ENCODE measurements at regions not wholly inside any gene's neighbourhood (a gene's known extent, or its start where the extent isn't known, plus 50 kb on each side); places are given as distances from the start of the nearest gene placed in this dataset.

GRCh38 chr7:24052572-24053260 is 231.3 kb upstream of the NPY start:
- intact Hi-C loops (cut with DNase I; ENCODE audit: low total_unique reads) = no loop called here
- Histone ChIP-seq H3K27ac (no peak overlapping the region), H3K36me3 (no peaks in the 10 kb centered on the region), H3K4me3 (no peak overlapping the region), H3K4me1 (no peaks in the 10 kb centered on the region), H3K27me3 (no peaks in the 10 kb centered on the region), H3K9me3 (no peaks in the 10 kb centered on the region)
- DNase-seq = no peak
- TF ChIP-seq CTCF (IDR thresholded peaks at IDR 0.05) = no peak

GRCh38 chr7:24054236-24054635 is 229.8 kb upstream of the NPY start:
- no peaks in the 10 kb centered on the region for H3K27me3 ChIP-seq
- H3K9me3 ChIP-seq = no peaks in the 10 kb centered on the region
- no peak overlapping the region for H3K4me3 ChIP-seq
- no peaks in the 10 kb centered on the region for H3K4me1 ChIP-seq
- H3K36me3 ChIP-seq = no peaks in the 10 kb centered on the region
- H3K27ac ChIP-seq = no peak overlapping the region
- TF ChIP-seq CTCF (IDR thresholded peaks at IDR 0.05) = no peak
- no peak for DNase-seq
- intact Hi-C loops (cut with DNase I; ENCODE audit: low total_unique reads) = no loop called here

- Histone ChIP-seq H3K27ac (no peak overlapping the region), H3K4me1 (no peaks in the 10 kb centered on the region), H3K4me3 (no peak overlapping the region), H3K9me3 (no peaks in the 10 kb centered on the region), H3K27me3 (no peaks in the 10 kb centered on the region), H3K36me3 (no peaks in the 10 kb centered on the region)
- no peak for TF ChIP-seq CTCF (IDR thresholded peaks at IDR 0.05)
- no peak for DNase-seq
- intact Hi-C loops (cut with DNase I; ENCODE audit: low total_unique reads) = no loop called here
Measured at GRCh38 chr7:24057243-24057642, 226.7 kb upstream of the NPY start.

- no peak for DNase-seq
- TF ChIP-seq CTCF (IDR thresholded peaks at IDR 0.05) = no peak
- intact Hi-C loops (cut with DNase I; ENCODE audit: low total_unique reads) = no loop called here
- H3K9me3 ChIP-seq = no peaks in the 10 kb centered on the region
- H3K4me3 ChIP-seq = no peak overlapping the region
- H3K27ac ChIP-seq = no peak overlapping the region
- H3K36me3 ChIP-seq = no peaks in the 10 kb centered on the region
- H3K27me3 ChIP-seq = no peaks in the 10 kb centered on the region
- H3K4me1 ChIP-seq = no peaks in the 10 kb centered on the region
Measured at GRCh38 chr7:24058953-24059352, 225.0 kb upstream of the NPY start.

- intact Hi-C loops (cut with DNase I; ENCODE audit: low total_unique reads) = no loop called here
- no peak for TF ChIP-seq CTCF (IDR thresholded peaks at IDR 0.05)
- H3K27ac ChIP-seq = no peak overlapping the region
- no peaks in the 10 kb centered on the region for H3K36me3 ChIP-seq
- H3K4me1 ChIP-seq = no peaks in the 10 kb centered on the region
- DNase-seq = no peak
- H3K9me3 ChIP-seq = no peaks in the 10 kb centered on the region
- H3K4me3 ChIP-seq = no peak overlapping the region
- no peaks in the 10 kb centered on the region for H3K27me3 ChIP-seq
Measured at GRCh38 chr7:24059775-24060174, 224.2 kb upstream of the NPY start.

- intact Hi-C loops (cut with DNase I; ENCODE audit: low total_unique reads) = no loop called here
- Histone ChIP-seq H3K27me3 (no peaks in the 10 kb centered on the region), H3K4me3 (no peak overlapping the region), H3K27ac (no peak overlapping the region), H3K4me1 (no peaks in the 10 kb centered on the region), H3K36me3 (no peaks in the 10 kb centered on the region), H3K9me3 (no peaks in the 10 kb centered on the region)
- DNase-seq = no peak
- TF ChIP-seq CTCF (IDR thresholded peaks at IDR 0.05) = no peak
Measured at GRCh38 chr7:24063721-24064120, 220.3 kb upstream of the NPY start.

All from tibial artery (tissue), 4 donors.